ENCODE measurements at regions not wholly inside any gene's neighbourhood (a gene's known extent, or its start where the extent isn't known, plus 50 kb on each side); places are given as distances from the start of the nearest gene placed in this dataset.

DNA sequence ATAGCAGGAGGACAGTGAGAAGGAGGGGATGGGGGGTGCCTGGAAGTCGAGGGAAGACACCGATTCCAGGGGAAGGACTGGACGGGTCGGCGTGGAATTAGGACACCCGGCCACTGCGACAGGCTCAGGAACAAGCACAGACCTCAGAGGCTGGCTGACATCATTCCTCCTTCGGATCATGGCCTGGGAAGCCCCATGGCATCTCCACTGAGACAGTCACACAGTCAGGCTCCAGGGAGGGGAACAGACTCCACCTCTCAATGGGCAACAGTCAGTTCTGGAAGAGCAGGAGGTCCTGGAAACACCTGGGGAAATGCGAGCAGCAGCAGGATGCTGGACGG is 67.9 kb upstream of the FBRSL1 start:
- TF ChIP-seq, protein P1, sequence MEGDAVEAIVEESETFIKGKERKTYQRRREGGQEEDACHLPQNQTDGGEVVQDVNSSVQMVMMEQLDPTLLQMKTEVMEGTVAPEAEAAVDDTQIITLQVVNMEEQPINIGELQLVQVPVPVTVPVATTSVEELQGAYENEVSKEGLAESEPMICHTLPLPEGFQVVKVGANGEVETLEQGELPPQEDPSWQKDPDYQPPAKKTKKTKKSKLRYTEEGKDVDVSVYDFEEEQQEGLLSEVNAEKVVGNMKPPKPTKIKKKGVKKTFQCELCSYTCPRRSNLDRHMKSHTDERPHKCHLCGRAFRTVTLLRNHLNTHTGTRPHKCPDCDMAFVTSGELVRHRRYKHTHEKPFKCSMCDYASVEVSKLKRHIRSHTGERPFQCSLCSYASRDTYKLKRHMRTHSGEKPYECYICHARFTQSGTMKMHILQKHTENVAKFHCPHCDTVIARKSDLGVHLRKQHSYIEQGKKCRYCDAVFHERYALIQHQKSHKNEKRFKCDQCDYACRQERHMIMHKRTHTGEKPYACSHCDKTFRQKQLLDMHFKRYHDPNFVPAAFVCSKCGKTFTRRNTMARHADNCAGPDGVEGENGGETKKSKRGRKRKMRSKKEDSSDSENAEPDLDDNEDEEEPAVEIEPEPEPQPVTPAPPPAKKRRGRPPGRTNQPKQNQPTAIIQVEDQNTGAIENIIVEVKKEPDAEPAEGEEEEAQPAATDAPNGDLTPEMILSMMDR (conservative IDR thresholded peaks at IDR 0.05; ENCODE audit: low read depth, low read length), result no peak
- no peak for TF ChIP-seq RCOR1 (IDR thresholded peaks at IDR 0.05; ENCODE audit: insufficient replicate concordance, low read length)
- no peak for TF ChIP-seq POLR2A (IDR thresholded peaks at IDR 0.05; ENCODE audit: low read depth, low read length)
- TF ChIP-seq, protein P2, sequence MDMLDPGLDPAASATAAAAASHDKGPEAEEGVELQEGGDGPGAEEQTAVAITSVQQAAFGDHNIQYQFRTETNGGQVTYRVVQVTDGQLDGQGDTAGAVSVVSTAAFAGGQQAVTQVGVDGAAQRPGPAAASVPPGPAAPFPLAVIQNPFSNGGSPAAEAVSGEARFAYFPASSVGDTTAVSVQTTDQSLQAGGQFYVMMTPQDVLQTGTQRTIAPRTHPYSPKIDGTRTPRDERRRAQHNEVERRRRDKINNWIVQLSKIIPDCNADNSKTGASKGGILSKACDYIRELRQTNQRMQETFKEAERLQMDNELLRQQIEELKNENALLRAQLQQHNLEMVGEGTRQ (IDR thresholded peaks at IDR 0.05; ENCODE audit: low read depth, low read length), result no peak
- no peak for TF ChIP-seq RAD21 (IDR thresholded peaks at IDR 0.05; ENCODE audit: low read length)
- TF ChIP-seq MAFK (IDR thresholded peaks at IDR 0.05; ENCODE audit: low read depth, low read length), result no peak
- TF ChIP-seq FOS (IDR thresholded peaks at IDR 0.05; ENCODE audit: low read depth, low read length), result no peak
- TF ChIP-seq SMC3 (IDR thresholded peaks at IDR 0.05; ENCODE audit: low read depth, low read length), result no peak

Measured in IMR-90 (cell line).